HCT116 (cell line): ENCODE measurements at regions not wholly inside any gene's neighbourhood (a gene's known extent, or its start where the extent isn't known, plus 50 kb on each side); places are given as distances from the start of the nearest gene placed in this dataset.

Experiments used
- ATAC-seq: fragments of 200-7000 bp; cut with Tn5 transposase; 2 replicates; pipeline ENCODE4 v1.9.1; 2020; ENCODE audit warnings: mild to moderate bottlenecking, moderate library complexity
- BruUV-seq: library from RNA; stranded (reverse); fragments of 400-500 nt; replicated peaks from 2 replicates; lab custom pipeline; 2021; lab: Mats Ljungman, UMichigan
- CTCF ChIA-PET: fragments of 300-600 bp; sonication (Branson Sonifier 250); formaldehyde crosslinking; loops from one replicate; lab custom pipeline; 2021; ENCODE audit warnings: antibody characterized with exemption; lab: Charles Lee
- POLR2A ChIA-PET: fragments of 300-600, 350-600 bp; sonication (Branson Sonifier 250); formaldehyde crosslinking; loops from one replicate; lab custom pipeline; 2021; ENCODE audit warnings: antibody characterized with exemption; lab: Charles Lee
- RAD21 ChIA-PET, 2 experiments: fragments of 300-600 bp; sonication (Branson Sonifier 250); formaldehyde crosslinking; loops; one replicate each; lab custom pipeline; 2023; ENCODE audit warnings: low total read pairs in 2 of 2; ENCODE audit not compliant: uncharacterized antibody in 2 of 2, unreplicated experiment in 2 of 2, low non-redundant PET in 1 of 2; lab: Charles Lee
- DNase-seq: peaks from one replicate; pipeline ENCODE4 v3.0.0-alpha.2; 2010; ENCODE audit warnings: low read depth, low spot score
- H2AFZ ChIP-seq: fragments of 200-600 bp; shearing (Covaris generic), sonication (generic); 2 replicates; pipeline ENCODE4 v1.6.1; 2017; ENCODE audit warnings: low read depth, mixed run types, mixed read lengths, antibody characterized with exemption, low read length; ENCODE audit not compliant: poor library complexity, severe bottlenecking
- H3K27ac ChIP-seq: 2 replicates; pipeline ENCODE4 v1.5.1; 2012; ENCODE audit warnings: low read depth, low read length
- H3K27me3 ChIP-seq: fragments of 200-600 bp; sonication (generic); 2 replicates; pipeline ENCODE4 v1.6.1; 2016; ENCODE audit warnings: mixed run types, low read length, mixed read lengths; ENCODE audit not compliant: insufficient read depth
- H3K36me3 ChIP-seq, 2 experiments: fragments of 200-500 bp in 1 of 2; fragments of 200-600 bp in 1 of 2; sonication (Bioruptor generic) in 1 of 2; sonication (generic) in 1 of 2; 2 replicates each; pipeline versions ENCODE4 v1.5.1 to v1.6.1; 2014 to 2016; ENCODE audit warnings: low read length in 2 of 2, inconsistent platforms in 1 of 2, mixed read lengths in 1 of 2, mixed run types in 1 of 2; ENCODE audit not compliant: insufficient read depth in 2 of 2, control insufficient read depth in 1 of 2
- H3K4me1 ChIP-seq, 2 experiments: fragments of 200-600 bp in 1 of 2; sonication (generic) in 1 of 2; 2 replicates each; pipeline versions ENCODE4 v1.5.1 to v1.6.1; 2012 to 2017; ENCODE audit warnings: low read length in 2 of 2, inconsistent platforms in 1 of 2, mild to moderate bottlenecking in 1 of 2, mixed read lengths in 1 of 2, mixed run types in 1 of 2, moderate library complexity in 1 of 2; ENCODE audit not compliant: insufficient read depth in 2 of 2, control insufficient read depth in 1 of 2
- H3K4me2 ChIP-seq: fragments of 200-600 bp; sonication (generic); 2 replicates; pipeline ENCODE4 v1.6.1; 2017; ENCODE audit warnings: mixed run types, low read length, mixed read lengths
- H3K4me3 ChIP-seq, 2 experiments: fragments of 200-600 bp in 1 of 2; sonication (generic) in 1 of 2; replicated peaks in 1 of 2; 2 replicates each; pipeline ENCODE4 v1.5.1; 2011 to 2016; ENCODE audit warnings: low read length in 2 of 2, control low read depth in 1 of 2, low read depth in 1 of 2, mild to moderate bottlenecking in 1 of 2, mixed read lengths in 1 of 2, mixed run types in 1 of 2
- H3K79me2 ChIP-seq: fragments of 200-600 bp; sonication (generic); 2 replicates; pipeline ENCODE4 v1.6.1; 2017; ENCODE audit warnings: mild to moderate bottlenecking, mixed run types, low read length, moderate library complexity, mixed read lengths; ENCODE audit not compliant: insufficient read depth
- H3K9ac ChIP-seq: fragments of 200-600 bp; sonication (generic); 2 replicates; pipeline ENCODE4 v1.6.1; 2016; ENCODE audit warnings: low read length, mixed read lengths
- H3K9me2 ChIP-seq: fragments of 200-600 bp; sonication (generic), shearing (Covaris generic); 2 replicates; pipeline ENCODE4 v1.6.1; 2017; ENCODE audit warnings: mixed run types, mild to moderate bottlenecking, moderate library complexity; ENCODE audit not compliant: insufficient read depth
- H3K9me3 ChIP-seq, 2 experiments: fragments of 200-500 bp in 1 of 2; fragments of 200-600 bp in 1 of 2; sonication (Bioruptor generic) in 1 of 2; sonication (generic) in 1 of 2; 2 replicates each; pipeline ENCODE4 v1.6.1; 2014 to 2017; ENCODE audit warnings: low read length in 2 of 2, mixed read lengths in 2 of 2, inconsistent platforms in 1 of 2, low read depth in 1 of 2, mild to moderate bottlenecking in 1 of 2, mixed run types in 1 of 2, moderate library complexity in 1 of 2; ENCODE audit not compliant: control insufficient read depth in 1 of 2, insufficient read depth in 1 of 2
- H4K20me1 ChIP-seq: fragments of 200-600 bp; sonication (generic), shearing (Covaris generic); 2 replicates; pipeline ENCODE4 v1.6.1; 2017; ENCODE audit warnings: mixed run types, mild to moderate bottlenecking, moderate library complexity; ENCODE audit not compliant: insufficient read depth
- ELF1 ChIP-seq: IDR thresholded peaks from 2 replicates; pipeline ENCODE4 v1.6.1; 2012; ENCODE audit warnings: low read depth, borderline replicate concordance
- EZH2 ChIP-seq: fragments of 200-600 bp; sonication (generic); IDR thresholded peaks from 2 replicates; pipeline ENCODE4 v1.6.1; 2017; ENCODE audit warnings: antibody characterized with exemption, mixed run types
- FOSL1 ChIP-seq: IDR thresholded peaks from 2 replicates; pipeline ENCODE4 v1.6.1; 2012; ENCODE audit warnings: low read depth
- POLR2A ChIP-seq: IDR thresholded peaks from 2 replicates; pipeline ENCODE4 v1.7.0; 2011; ENCODE audit warnings: borderline replicate concordance; ENCODE audit not compliant: insufficient read depth, insufficient read length; ENCODE audit errors: extremely low read depth
- POLR2AphosphoS5 ChIP-seq: IDR thresholded peaks from 2 replicates; pipeline ENCODE4 v1.6.1; 2011; ENCODE audit warnings: mild to moderate bottlenecking, low read depth, low read length, moderate library complexity
- RAD21 ChIP-seq: IDR thresholded peaks from 2 replicates; pipeline ENCODE4 v1.6.1; 2012; ENCODE audit warnings: low read depth, mild to moderate bottlenecking
- intact Hi-C: fragments of 100-400 bp; cut with micrococcal nuclease; formaldehyde crosslinking; loops from 2 replicates; pipeline ENCODE4 v1.10.0; 2022
- TF ChIP-seq, protein P1 (sequence below), 3 experiments: fragments of 200-600 bp in 1 of 3; sonication (generic) in 1 of 3; IDR thresholded peaks in 2 of 3; conservative IDR thresholded peaks in 1 of 3; 2 replicates each; pipeline ENCODE4 v1.5.1; 2012 to 2017; ENCODE audit warnings: low read depth in 2 of 3, low read length in 2 of 3, antibody characterized with exemption in 1 of 3, borderline replicate concordance in 1 of 3, control low read depth in 1 of 3, mild to moderate bottlenecking in 1 of 3, mixed read lengths in 1 of 3, mixed run types in 1 of 3, moderate library complexity in 1 of 3; ENCODE audit not compliant: insufficient read depth in 1 of 3
- TF ChIP-seq, protein P2 (sequence below): IDR thresholded peaks from 2 replicates; pipeline ENCODE4 v1.6.1; 2011; ENCODE audit warnings: mild to moderate bottlenecking, low read length, moderate library complexity; ENCODE audit not compliant: insufficient replicate concordance; ENCODE audit errors: extremely low read depth

DNA sequence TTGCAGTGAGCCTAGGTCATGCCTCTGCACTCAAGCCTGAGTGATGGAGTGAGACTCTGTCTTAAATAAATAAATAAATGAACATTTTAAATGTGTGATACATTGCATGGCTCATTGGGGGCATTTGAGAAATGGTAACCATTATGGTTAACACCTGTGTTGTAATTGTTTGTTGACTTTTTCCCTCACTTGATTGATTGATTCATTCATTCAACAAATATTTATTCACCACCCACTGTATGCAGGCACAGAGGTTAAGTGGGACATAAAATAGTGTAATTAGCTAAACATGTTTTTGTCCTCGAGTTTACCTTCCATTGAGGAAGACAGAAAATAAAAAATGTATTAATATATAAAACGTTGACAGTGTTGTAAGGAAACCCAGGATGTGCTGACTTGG is 127.1 kb upstream of the ANKRD28 start:
- Histone ChIP-seq H3K79me2 (no peaks in the 10 kb centered on the region), H3K9me3 (no peaks in the 10 kb centered on the region), H3K27ac (no peak overlapping the region), H4K20me1 (no peaks in the 10 kb centered on the region), H3K27me3 (no peaks in the 10 kb centered on the region), H3K4me3 (no peak overlapping the region), H3K9ac (no peak overlapping the region), H3K4me2 (no peak overlapping the region), H3K9me2 (no peaks in the 10 kb centered on the region), H3K36me3 (no peaks in the 10 kb centered on the region), H3K4me1 (0 out of 4 replicates have a peak, but pooled peaks cover 0 to 3% of the 10 kb centered on the region in 2 experiments), H2AFZ (no peak overlapping the region)
- RAD21 ChIA-PET, result no interaction called here
- CTCF ChIA-PET, result no interaction called here
- DNase-seq (no peak), ATAC-seq (no peak)
- intact Hi-C loops, result no loop called here
- POLR2A ChIA-PET, result no interaction called here
- TF ChIP-seq POLR2AphosphoS5, result no peak
- no peak for TF ChIP-seq POLR2A
- TF ChIP-seq FOSL1, result no peak
- TF ChIP-seq, protein P1, sequence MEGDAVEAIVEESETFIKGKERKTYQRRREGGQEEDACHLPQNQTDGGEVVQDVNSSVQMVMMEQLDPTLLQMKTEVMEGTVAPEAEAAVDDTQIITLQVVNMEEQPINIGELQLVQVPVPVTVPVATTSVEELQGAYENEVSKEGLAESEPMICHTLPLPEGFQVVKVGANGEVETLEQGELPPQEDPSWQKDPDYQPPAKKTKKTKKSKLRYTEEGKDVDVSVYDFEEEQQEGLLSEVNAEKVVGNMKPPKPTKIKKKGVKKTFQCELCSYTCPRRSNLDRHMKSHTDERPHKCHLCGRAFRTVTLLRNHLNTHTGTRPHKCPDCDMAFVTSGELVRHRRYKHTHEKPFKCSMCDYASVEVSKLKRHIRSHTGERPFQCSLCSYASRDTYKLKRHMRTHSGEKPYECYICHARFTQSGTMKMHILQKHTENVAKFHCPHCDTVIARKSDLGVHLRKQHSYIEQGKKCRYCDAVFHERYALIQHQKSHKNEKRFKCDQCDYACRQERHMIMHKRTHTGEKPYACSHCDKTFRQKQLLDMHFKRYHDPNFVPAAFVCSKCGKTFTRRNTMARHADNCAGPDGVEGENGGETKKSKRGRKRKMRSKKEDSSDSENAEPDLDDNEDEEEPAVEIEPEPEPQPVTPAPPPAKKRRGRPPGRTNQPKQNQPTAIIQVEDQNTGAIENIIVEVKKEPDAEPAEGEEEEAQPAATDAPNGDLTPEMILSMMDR (IDR thresholded peaks at IDR 0.05 in 2 of 3, conservative IDR thresholded peaks at IDR 0.05 in 1 of 3; ENCODE audit: borderline replicate concordance in 1 of 3, insufficient read depth in 1 of 3, low read depth in 2 of 3, low read length in 2 of 3), result no peak
- no peak for TF ChIP-seq RAD21
- no peak for TF ChIP-seq EZH2
- TF ChIP-seq ELF1, result no peak
- TF ChIP-seq, protein P2, sequence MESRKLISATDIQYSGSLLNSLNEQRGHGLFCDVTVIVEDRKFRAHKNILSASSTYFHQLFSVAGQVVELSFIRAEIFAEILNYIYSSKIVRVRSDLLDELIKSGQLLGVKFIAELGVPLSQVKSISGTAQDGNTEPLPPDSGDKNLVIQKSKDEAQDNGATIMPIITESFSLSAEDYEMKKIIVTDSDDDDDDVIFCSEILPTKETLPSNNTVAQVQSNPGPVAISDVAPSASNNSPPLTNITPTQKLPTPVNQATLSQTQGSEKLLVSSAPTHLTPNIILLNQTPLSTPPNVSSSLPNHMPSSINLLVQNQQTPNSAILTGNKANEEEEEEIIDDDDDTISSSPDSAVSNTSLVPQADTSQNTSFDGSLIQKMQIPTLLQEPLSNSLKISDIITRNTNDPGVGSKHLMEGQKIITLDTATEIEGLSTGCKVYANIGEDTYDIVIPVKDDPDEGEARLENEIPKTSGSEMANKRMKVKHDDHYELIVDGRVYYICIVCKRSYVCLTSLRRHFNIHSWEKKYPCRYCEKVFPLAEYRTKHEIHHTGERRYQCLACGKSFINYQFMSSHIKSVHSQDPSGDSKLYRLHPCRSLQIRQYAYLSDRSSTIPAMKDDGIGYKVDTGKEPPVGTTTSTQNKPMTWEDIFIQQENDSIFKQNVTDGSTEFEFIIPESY, result no peak
- no TSS peak for BruUV-seq
